Muscle of leg (tissue), 3 donors: ENCODE measurements at regions not wholly inside any gene's neighbourhood (a gene's known extent, or its start where the extent isn't known, plus 50 kb on each side); places are given as distances from the start of the nearest gene placed in this dataset.

ENCODE experiments used
- DNase-seq: peaks from one replicate; pipeline ENCODE4 v3.0.0; 2013
- H3K27ac ChIP-seq: one replicate; pipeline ENCODE4 v1.5.1; 2013; ENCODE audit warnings: mild to moderate bottlenecking, low read length, control low read depth
- H3K27me3 ChIP-seq: one replicate; pipeline ENCODE4 v1.6.1; 2013; ENCODE audit warnings: low read length; ENCODE audit not compliant: control insufficient read depth, insufficient read depth
- H3K36me3 ChIP-seq: one replicate; pipeline ENCODE4 v1.6.1; 2013; ENCODE audit warnings: low read length; ENCODE audit not compliant: control insufficient read depth, insufficient read depth
- H3K4me1 ChIP-seq: one replicate; pipeline ENCODE4 v1.6.1; 2013; ENCODE audit warnings: low read length; ENCODE audit not compliant: control insufficient read depth, insufficient read depth
- H3K4me3 ChIP-seq: one replicate; pipeline ENCODE4 v1.5.1; 2013; ENCODE audit warnings: low read length, control low read depth
- H3K9me3 ChIP-seq: replicated peaks from 2 replicates; pipeline ENCODE4 v1.6.1; 2013; ENCODE audit warnings: low read depth, low read length; ENCODE audit not compliant: control insufficient read depth
- WGBS: methylation state at CpG from one replicate; pipeline ENCODE4 v1.1.5; 2013; ENCODE audit warnings: missing lambda C conversion rate; ENCODE audit not compliant: insufficient coverage; 5-methylcytosine and 5-hydroxymethylcytosine counted together

DNA sequence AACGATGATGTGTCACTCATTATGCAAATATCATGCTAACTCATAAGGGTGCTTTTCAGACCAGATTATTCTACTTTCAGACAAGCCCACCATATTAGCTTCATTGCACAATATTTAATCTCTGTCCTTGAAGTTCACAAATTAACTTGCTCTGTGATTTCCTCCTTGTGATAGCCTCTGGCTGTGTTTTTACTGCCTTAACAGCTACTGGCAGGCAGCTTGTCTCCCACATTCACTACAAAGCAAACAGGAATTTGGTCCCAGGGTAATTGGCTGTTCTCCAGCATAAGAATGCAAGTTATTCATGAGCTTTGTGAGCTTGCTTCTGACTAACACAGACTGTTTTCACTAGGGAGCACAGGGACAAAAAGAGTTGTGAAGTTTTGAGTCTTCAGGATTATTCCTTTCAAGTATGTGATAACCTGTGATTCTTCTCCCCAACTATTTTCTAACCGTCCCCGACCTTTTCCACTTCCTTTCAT lies 87.9 kb upstream of the HMCN1 start:
- H3K9me3 ChIP-seq: no peaks in the 10 kb centered on the region
- peak overlapping the region; percentile 55 for H3K27ac ChIP-seq
- H3K4me3 ChIP-seq: no peak overlapping the region
- DNase-seq: peak; percentile 87
- no peaks in the 10 kb centered on the region for H3K27me3 ChIP-seq
- WGBS: no CpG with 5 or more reads among the region's 3 CpGs
- peaks cover 2% of the 10 kb centered on the region for H3K4me1 ChIP-seq
- H3K36me3 ChIP-seq: no peaks in the 10 kb centered on the region

GRCh38 chr1:185645686-185646085 lies 88.5 kb upstream of the HMCN1 start:
- Histone ChIP-seq H3K4me3 (no peak overlapping the region), H3K27me3 (no peaks in the 10 kb centered on the region), H3K9me3 (no peaks in the 10 kb centered on the region), H3K4me1 (peaks cover 2% of the 10 kb centered on the region), H3K27ac (no peak overlapping the region), H3K36me3 (no peaks in the 10 kb centered on the region)
- DNase-seq: peak; percentile 6
- WGBS: no CpG with 5 or more reads among the region's 1 CpG

DNA sequence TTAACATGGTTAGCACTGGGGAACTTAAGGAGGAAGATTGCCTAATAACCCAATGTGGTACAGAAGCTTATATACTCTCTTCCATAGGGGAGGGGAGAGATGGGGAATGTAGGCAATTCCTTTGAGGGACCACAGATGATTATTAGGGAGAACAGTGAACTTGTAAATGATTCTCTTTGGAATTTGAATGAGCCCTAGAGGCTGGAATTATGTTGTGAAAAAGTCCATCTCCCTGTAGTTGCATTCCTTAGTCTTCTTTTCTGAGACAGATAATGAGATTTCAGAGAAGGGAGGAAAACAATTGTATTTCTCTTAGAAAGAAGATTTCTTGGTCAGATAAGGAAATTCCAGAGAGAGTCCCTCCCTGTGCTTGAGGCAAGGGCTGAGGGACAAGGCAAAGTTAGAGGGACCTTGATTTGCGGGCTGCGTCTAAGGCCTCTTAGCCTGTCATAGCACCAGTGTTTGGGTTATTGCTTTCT lies 89.0 kb upstream of the HMCN1 start:
- Histone ChIP-seq H3K36me3 (no peaks in the 10 kb centered on the region), H3K4me1 (peaks cover 2% of the 10 kb centered on the region), H3K4me3 (no peak overlapping the region), H3K27ac (no peak overlapping the region), H3K9me3 (no peaks in the 10 kb centered on the region), H3K27me3 (no peaks in the 10 kb centered on the region)
- no CpG with 5 or more reads among the region's 2 CpGs for WGBS
- no peak for DNase-seq

- Histone ChIP-seq H3K27me3 (no peaks in the 10 kb centered on the region), H3K9me3 (no peaks in the 10 kb centered on the region), H3K36me3 (no peaks in the 10 kb centered on the region), H3K4me1 (peaks cover 2% of the 10 kb centered on the region), H3K27ac (no peak overlapping the region), H3K4me3 (no peak overlapping the region)
- WGBS: 78% methylated on average over 1 of the region's 1 CpG
- no peak for DNase-seq
Measured at GRCh38 chr1:185644531-185644930, 89.7 kb upstream of the HMCN1 start.

GRCh38 chr1:185636848-185637247 lies 97.3 kb upstream of the HMCN1 start:
- Histone ChIP-seq H3K4me1 (no peaks in the 10 kb centered on the region), H3K9me3 (no peaks in the 10 kb centered on the region), H3K36me3 (no peaks in the 10 kb centered on the region), H3K27me3 (no peaks in the 10 kb centered on the region), H3K4me3 (no peak overlapping the region), H3K27ac (no peak overlapping the region)
- no peak for DNase-seq

DNA sequence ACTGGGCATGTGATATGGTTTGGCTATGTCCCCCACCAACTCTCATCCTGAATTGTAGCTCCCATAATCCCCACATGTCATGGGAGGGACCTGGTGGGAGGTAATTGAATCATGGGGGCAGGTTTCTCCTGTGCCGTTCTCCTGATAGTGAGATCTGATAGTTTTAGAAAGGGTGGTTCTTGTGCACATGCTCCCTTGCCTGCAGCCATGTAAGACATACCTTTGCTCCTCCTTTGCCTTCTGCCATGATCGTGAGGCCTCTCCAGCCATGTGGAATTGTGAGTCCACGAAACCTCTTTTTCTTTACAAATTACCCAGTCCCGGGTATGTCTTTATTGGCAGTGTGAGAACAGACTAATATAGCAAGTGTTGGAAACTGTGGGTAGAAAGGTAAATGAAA lies 99.5 kb upstream of the HMCN1 start:
- no peak for DNase-seq
- Histone ChIP-seq H3K36me3 (no peaks in the 10 kb centered on the region), H3K4me3 (no peak overlapping the region), H3K27me3 (no peaks in the 10 kb centered on the region), H3K27ac (no peak overlapping the region), H3K4me1 (no peaks in the 10 kb centered on the region), H3K9me3 (no peaks in the 10 kb centered on the region)
- WGBS: no CpG with 5 or more reads among the region's 4 CpGs

- H3K27ac ChIP-seq: no peak overlapping the region
- no peak overlapping the region for H3K4me3 ChIP-seq
- WGBS: no CpG with 5 or more reads among the region's 4 CpGs
- H3K36me3 ChIP-seq: no peaks in the 10 kb centered on the region
- no peaks in the 10 kb centered on the region for H3K9me3 ChIP-seq
- H3K27me3 ChIP-seq: no peaks in the 10 kb centered on the region
- H3K4me1 ChIP-seq: no peaks in the 10 kb centered on the region
- no peak for DNase-seq
Measured at GRCh38 chr1:185632659-185633423, 101.3 kb upstream of the HMCN1 start.

DNA sequence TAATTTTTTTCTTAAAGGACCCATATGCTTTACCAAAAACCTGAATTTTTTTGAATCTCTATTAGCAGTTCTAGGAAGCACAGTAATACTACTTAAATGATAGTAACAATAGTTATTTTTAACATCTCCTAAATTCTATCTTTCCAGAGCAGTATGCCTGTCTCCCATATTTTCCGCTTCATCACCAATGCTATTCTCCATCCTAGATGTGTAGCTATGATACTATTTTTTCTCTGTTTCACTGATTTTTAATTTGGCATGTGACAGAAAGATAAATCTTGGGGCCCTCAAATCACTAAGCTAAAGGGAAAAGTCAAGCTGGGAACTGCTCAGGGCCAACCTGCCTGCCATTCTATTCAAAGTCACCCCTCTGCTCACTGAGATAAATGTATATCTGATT lies 102.3 kb upstream of the HMCN1 start:
- H3K4me1 ChIP-seq: no peaks in the 10 kb centered on the region
- no peaks in the 10 kb centered on the region for H3K9me3 ChIP-seq
- no peaks in the 10 kb centered on the region for H3K36me3 ChIP-seq
- no peaks in the 10 kb centered on the region for H3K27me3 ChIP-seq
- DNase-seq: no peak
- WGBS: no CpG with 5 or more reads among the region's 1 CpG
- H3K27ac ChIP-seq: no peak overlapping the region
- H3K4me3 ChIP-seq: no peak overlapping the region

DNA sequence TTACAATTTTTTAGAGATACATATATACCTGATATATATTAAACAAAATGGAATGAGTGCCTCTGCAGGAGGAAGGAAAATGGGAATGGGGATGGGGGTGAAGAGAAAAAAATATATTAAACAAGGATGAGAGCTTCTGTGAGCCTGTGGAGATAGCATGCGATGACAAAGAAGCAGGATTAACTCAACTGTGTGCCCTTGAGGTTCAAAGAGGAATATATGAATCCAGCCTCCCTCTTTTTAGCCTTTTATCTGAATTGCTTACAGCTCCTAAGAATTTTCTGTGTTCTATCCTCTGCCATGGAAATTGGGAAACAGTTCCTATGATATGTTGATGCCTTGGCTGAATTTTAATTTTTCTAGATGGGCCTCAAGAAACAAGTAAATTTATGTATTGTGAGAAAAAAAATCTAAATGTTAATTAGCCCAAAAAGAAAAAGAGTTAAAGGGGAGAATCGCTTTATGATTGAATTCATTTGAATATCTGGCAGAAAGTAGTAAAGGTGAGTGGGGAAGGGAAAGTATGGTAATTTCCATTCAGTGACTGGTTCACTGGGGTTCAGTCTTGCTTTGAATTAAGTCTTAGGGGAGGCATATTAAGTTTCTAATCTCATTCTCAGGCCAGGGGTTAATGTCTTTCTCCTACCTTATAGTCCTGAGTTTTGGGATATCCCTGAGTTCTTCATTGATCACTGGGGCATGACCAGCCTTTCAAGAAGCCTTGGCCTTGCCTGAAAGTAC lies 106.3 kb upstream of the HMCN1 start:
- Histone ChIP-seq H3K36me3 (no peaks in the 10 kb centered on the region), H3K9me3 (no peaks in the 10 kb centered on the region), H3K27me3 (no peaks in the 10 kb centered on the region), H3K4me1 (no peaks in the 10 kb centered on the region), H3K4me3 (no peak overlapping the region), H3K27ac (no peak overlapping the region)
- DNase-seq: no peak
- 100% methylated on average over 1 of the region's 2 CpGs for whole genome bisulfite sequencing

- no peak overlapping the region for H3K4me3 ChIP-seq
- no peaks in the 10 kb centered on the region for H3K27me3 ChIP-seq
- no peak overlapping the region for H3K27ac ChIP-seq
- no peak for DNase-seq
- no peaks in the 10 kb centered on the region for H3K36me3 ChIP-seq
- WGBS: no CpG with 5 or more reads among the region's 3 CpGs
- no peaks in the 10 kb centered on the region for H3K9me3 ChIP-seq
- H3K4me1 ChIP-seq: no peaks in the 10 kb centered on the region
Measured at GRCh38 chr1:185627171-185627570, 107.0 kb upstream of the HMCN1 start.
